ENCODE measurements at regions not wholly inside any gene's neighbourhood (a gene's known extent, or its start where the extent isn't known, plus 50 kb on each side); places are given as distances from the start of the nearest gene placed in this dataset.

DNA sequence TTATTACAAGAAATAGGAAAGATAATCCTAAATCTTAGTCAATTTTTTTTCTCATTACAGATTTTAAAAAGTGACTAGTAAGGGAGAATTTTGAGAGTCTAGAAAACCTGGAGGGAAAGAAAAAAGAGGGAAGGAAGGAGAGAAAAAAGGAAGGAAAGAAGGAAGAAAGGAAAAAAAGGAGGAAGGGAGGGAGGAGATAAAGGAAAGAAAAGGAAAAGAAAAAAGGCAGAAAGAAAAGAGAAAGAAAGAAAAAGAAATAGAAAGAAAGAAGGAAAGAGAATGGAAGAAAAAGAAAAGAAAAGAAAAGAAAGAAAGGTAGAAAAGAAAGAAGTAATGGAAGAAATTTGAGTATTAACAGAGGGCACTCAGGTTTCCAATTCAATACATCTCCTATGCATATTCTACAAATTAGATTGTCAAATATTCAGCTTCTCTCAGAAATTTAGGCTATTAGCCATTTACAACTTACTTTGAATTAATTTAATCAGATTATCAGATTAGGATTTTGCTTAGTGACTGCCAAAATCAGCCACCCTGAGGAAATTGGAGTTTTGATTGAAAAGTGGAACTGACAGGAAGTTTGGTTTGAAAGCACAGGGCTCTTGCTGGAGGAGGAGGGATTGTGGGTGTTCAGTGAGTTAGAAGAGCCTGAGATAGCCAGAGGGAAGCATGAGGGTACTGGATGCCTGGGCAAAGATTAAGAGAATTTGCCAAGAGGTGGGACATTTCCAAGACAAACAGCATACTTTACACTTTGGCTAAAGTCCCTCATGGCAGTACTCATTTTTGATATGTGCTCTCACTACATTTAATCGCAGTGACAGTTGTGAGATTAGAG is 677.8 kb downstream of the USP25 start:
- DNase-seq (ENCODE audit: low read depth in 2 of 2, low spot score in 1 of 2) = no peak

DNA sequence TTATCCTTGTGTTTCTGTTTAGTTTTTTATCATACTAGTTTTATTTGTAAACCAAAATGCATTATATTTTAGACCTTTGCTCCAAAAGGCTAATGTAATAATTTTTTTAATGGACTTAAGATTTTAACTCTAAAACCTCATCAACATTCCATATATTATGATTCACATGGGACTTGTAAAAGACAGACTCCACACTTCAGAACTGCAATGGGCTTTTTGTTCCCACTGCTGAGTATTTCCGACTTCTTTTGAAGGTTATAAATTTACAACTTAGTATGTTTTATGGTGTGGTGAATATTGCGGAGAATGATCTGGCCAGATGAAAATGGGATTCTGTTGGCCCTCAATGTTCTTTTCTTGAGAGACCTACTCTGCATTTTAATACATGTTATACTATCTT is 678.5 kb downstream of the USP25 start:
- no peak for DNase-seq (ENCODE audit: low read depth in 2 of 2, low spot score in 1 of 2)

GRCh38 chr21:16409352-16409751 is 679.6 kb downstream of the USP25 start:
- DNase-seq (ENCODE audit: low read depth in 2 of 2, low spot score in 1 of 2) = no peak

DNA sequence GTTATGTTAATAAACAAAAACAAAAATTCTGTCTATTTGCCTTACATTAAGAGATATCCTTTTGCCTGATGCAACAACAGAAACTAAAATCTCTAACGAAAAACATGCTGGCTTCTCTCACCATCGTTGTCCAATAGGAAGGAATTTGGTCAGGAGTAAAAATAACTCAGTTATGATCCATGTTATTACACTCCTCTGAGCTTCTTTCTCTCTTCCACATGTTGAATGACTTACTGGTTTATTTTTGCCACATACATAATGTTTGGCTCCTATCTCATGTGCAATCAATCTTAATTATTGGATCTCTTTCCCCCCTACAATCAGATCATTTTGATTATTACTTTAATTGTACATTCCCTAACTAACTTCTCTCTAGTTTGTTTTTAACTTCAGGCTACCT is 688.4 kb downstream of the USP25 start:
- no peak for DNase-seq (ENCODE audit: low read depth in 2 of 2, low spot score in 1 of 2)

- no peak for DNase-seq (ENCODE audit: low read depth in 2 of 2, low spot score in 1 of 2)
Observed at GRCh38 chr21:16418642-16419041, 688.9 kb downstream of the USP25 start.

DNA sequence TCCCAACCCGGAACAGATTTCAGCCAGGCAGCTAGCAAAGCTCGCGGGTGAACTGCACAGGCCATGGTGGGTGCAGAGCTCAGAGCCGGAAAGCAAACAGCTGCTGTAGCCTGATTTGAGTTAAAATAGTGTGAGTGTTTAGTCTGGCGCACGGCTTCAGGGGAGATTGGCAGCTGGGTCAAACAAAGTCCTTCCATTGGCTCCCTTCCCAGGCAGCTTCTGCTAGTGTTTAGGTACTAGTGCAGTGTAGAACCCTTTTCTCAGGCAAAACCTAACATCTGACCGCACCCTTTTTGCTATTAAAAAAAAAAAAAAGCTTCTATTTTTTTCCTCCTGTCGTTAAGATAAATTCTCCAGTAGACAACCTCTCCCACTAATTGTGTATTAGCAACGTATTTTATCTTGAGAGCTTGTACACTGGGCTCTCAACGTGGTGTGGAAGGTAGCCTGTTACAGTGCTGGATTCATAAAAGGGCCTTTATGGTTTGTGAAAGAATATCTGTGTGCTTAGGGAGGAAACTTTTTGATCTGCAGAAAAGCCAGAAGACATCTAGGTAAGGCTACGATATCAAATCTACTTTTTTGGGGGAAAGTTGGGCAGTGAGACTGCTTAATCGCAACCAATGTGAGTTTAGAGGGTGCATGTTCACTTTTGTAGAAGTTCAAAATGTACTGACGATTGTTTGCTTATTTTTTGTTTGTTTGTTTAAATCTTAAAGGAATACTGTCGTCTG is 689.6 kb downstream of the USP25 start:
- no peak for DNase-seq (ENCODE audit: low read depth in 2 of 2, low spot score in 1 of 2)

DNA sequence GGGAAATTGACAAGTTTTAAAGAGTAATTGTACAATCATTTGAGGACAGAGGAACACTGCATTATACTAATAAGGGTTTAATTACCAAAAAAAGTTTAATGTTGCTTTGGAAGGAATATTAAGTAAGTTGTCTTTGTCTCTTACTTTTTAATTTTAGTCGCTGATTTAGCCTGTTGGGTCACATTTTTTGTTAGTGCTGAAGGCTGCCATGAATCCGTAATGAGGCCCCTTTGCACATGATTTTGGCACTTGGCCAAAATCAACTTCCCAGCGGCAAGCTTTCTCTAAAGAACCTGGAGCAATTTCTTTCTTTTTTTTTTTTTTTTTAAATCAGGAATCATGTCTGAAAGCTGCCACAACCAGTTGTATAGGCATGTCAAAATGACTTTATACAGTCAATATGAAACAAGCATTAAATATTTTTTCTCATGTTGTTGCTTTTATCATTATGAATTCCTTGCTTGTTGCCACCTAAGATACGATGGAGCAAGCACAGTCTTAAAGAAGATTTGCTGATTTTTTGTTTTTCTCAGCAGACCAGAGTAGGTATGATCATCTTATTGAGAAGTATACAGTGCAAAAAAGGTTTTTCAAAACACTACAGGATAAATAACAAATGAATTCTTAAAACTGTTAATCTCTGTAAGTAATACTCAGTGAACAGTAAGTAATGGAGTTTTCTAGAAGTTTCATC is 690.4 kb downstream of the USP25 start:
- DNase-seq (ENCODE audit: low read depth in 2 of 2, low spot score in 1 of 2) = no peak

GRCh38 chr21:16421007-16421406 is 691.2 kb downstream of the USP25 start:
- no peak for DNase-seq (ENCODE audit: low read depth in 2 of 2, low spot score in 1 of 2)

DNA sequence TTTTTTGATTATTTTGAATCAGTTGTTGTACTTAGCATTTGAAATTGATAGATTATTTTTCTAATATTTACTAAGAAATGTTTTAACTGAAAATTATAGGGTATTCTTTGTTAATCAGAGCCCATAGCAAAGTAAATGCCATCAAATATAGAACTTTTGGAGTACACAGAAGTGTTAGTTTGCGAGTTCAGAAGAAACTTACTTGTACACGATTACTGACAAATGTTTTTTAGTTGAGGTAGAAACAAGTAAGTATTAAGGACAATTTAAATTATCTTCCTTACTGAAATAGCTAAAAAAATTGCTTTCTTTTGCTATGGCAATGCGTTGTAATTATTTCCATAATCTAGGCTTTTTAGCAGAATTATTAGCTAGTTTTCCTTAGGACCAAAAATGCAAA is 692.2 kb downstream of the USP25 start:
- no peak for DNase-seq (ENCODE audit: low read depth in 2 of 2, low spot score in 1 of 2)

- DNase-seq (ENCODE audit: low read depth in 2 of 2, low spot score in 1 of 2) = no peak
Observed at GRCh38 chr21:16422702-16423101, 692.9 kb downstream of the USP25 start.

DNA sequence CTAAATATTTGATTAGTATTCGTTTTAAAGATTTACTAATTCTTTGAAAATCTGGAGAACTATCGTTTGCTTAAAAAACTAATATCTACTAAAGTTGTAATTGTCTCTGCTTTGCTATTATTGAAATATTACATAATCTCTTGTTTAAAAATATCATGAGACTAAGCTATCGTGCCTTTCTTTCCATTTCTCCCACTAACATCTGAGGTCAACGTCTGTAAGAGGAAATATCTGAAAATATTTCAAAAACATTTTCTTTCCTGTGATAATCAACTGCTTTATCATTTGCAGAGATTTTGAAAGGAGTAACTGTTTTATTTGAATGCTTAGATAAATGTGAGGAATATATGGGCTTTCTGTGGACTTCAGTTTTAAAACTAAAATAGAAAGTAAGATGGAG is 694.1 kb downstream of the USP25 start:
- DNase-seq (ENCODE audit: low read depth in 2 of 2, low spot score in 1 of 2) = no peak

- no peak for DNase-seq (ENCODE audit: low read depth in 2 of 2, low spot score in 1 of 2)
Observed at GRCh38 chr21:16424331-16424751, 694.6 kb downstream of the USP25 start.

DNA sequence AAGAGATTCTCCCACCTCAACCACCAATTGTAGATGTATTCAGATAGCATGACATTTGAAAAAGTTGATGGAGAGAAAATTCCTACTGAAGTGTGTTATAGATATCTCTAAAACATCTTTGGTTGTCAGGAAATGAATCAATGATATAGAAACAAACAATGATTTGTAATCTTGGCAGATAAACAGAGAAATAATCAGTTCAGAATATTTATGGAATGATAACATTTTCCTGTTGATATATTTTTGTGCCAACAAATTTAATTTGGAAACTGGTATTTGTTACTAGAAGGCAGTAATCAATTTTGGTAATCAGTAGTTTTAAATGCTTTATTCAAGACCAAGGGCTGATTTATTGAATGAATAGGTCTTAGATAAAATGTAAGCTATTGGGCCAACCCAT is 695.6 kb downstream of the USP25 start:
- no peak for DNase-seq (ENCODE audit: low read depth in 2 of 2, low spot score in 1 of 2)

DNA sequence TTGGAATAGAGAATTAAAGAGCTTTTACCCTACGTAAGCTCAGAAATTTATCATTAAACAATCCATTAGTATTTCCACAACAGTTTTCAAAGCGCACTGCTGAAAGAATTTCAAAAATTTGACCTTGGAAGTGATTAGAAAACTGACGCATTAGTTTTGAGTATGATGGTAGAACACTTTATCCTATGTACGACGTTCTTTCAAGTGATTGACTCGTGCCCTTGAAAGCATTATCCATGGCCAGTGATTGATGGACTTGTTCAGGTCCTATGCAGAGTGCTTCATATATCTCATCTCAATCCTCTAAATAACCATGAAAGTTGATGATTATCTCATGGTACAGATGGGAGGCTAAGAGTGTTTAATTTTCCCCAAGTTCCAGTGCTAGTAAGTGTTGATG is 697.2 kb downstream of the USP25 start:
- DNase-seq (ENCODE audit: low read depth in 2 of 2, low spot score in 1 of 2) = no peak

DNA sequence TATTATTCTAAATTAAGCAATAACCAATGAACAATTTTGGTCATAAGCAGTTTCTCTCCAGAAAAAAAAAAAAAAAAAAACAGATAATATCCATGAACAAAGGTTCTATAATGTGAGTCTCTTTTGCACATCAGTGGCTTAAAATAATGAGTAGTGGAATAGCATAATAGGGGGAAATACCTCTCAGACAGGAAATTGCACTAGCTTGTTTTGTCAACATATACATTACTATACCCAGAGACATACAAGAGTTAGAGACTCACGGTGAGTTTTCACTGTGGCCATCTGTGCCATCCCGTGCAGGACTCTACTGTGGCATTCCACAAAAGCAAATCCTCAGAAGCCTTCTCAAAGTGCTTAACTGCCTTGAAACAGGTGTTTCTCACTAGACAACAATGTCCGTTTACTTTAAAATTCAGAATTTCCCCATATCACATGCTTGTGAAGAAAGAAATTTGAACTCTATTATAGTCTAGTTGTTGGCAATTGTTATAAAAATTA is 697.9 kb downstream of the USP25 start:
- DNase-seq (ENCODE audit: low read depth in 2 of 2, low spot score in 1 of 2) = no peak

DNA sequence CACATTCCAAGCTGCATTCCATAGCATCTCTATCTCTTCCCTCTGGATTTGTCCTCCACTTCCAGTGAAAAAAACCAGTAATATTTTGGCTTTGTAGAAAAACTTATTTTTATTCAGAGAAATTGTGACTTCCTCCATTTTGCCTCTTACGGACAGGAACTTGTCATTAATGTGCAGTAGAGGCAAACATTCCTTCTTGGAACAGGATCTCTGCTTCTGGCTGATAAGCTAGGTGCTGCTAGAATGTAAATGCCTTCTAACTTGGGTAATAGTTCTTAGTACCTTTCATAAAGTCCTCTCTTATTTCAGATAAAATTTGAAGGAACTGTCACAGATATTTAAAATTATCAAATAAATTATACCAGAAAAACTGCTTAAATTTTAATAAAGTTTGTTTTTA is 707.8 kb downstream of the USP25 start:
- no peak for DNase-seq (ENCODE audit: low read depth in 2 of 2, low spot score in 1 of 2)

DNA sequence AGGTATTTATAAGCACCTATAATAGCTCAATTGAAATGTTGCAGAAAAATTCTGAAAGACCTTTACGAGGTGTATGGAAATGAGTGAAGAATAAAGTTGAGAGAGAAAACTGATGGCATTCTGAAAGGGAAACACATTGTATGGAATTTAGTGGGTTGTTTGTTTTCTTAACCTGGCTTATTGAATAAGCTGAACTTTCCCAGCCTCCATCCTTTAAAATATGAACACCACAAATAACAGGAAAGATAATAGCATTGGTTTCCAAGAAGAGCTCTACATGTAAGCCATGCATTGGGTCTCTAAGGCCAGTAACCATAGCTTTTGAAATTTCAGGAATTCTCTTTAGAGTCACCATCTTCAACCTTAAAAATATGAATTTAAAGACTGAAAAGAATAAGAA is 709.0 kb downstream of the USP25 start:
- no peak for DNase-seq (ENCODE audit: low read depth in 2 of 2, low spot score in 1 of 2)

GRCh38 chr21:16441789-16442188 is 712.0 kb downstream of the USP25 start:
- no peak for DNase-seq (ENCODE audit: low read depth in 2 of 2, low spot score in 1 of 2)

DNA sequence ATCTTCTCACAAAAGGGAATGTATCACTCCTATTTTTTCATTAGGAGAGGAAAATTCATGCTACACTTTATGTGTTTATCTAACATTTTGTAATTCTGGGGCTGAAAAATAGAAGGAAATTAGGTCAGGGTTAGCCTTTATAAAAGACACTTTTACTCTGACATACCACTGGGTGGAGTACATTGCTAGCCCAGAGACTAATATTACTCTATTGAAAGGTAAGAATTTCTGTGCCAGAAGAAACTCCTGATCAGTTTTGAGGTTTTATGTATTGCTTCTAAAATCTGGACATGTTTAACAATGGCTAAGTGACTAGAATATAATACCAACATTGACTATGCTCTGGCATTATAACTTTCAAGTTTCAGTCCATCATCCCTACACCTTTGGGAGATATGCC is 724.6 kb downstream of the USP25 start:
- DNase-seq (ENCODE audit: low read depth in 2 of 2, low spot score in 1 of 2) = no peak

DNA sequence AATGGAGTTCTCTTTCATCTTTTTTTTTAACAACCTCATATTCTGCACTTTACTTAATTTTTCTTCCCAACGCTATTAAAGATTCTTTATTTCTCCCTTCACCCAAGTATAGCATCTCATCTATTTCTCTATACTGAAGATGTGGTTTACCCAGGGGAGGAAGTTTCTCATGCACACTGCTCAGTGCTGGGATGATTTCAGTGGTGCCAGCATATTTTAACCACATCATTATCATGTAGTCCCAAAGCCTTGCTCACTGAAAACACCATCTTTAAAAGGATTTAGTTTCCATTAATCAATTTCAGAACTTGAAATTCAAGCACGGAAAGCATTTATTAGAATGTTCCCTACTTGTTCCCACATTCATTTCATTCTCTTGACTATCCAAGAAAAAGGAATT is 725.7 kb downstream of the USP25 start:
- no peak for DNase-seq (ENCODE audit: low read depth in 2 of 2, low spot score in 1 of 2)

DNA sequence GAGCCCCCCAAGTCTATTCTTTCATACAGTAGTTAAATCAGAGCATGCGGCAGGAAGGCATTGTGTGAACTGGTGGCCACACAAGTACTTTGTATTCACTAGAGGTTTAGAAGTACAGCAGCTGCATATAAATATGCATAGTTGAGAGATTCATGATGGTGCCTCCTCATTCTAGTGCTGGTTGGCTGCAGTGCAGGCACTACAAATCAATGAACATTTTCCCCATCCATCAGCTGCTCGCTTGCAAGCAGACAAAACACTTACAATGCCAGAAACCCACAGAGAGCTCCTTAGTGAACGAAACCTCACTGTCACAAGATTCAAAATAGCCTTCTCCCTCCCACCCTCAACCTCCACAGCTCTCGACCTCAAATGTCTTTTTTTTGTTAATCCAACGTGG is 726.2 kb downstream of the USP25 start:
- no peak for DNase-seq (ENCODE audit: low read depth in 2 of 2, low spot score in 1 of 2)

DNA sequence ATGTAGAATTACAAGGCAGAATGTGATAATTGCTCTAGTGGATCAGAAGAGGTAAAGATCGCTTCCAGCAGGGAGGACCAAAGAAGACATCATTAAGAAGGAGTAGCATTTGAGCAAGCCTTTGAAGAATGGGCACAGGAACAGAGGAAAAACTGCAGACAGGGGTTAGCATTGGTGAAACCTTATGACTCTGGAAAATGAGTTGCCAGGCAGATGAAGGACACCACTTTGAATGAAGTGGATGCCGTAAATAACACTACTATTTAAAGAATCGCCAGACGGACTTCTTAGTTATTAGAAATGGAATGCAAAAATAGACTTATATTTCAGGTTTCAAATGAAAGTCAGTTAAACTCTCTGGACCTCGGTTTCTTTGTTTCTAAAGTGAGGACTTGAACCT is 727.7 kb downstream of the USP25 start:
- no peak for DNase-seq (ENCODE audit: low read depth in 2 of 2, low spot score in 1 of 2)

Data from stimulated activated CD8-positive, alpha-beta memory T cell treated with anti-CD3 and anti-CD28 coated beads, Interleukin-4, amount 100 ng/mL, for 1 hour (primary cell).